Fibroblast of mammary gland (primary cell): ENCODE measurements at regions not wholly inside any gene's neighbourhood (a gene's known extent, or its start where the extent isn't known, plus 50 kb on each side); places are given as distances from the start of the nearest gene placed in this dataset.

Experiments
- DNase-seq: peaks from one replicate; pipeline ENCODE4 v3.0.0-alpha.2; 2010; ENCODE audit warnings: low read depth
- H3K4me3 ChIP-seq: 2 replicates; pipeline ENCODE4 v1.5.1; 2011; ENCODE audit warnings: low read depth, mild to moderate bottlenecking, low read length, moderate library complexity; ENCODE audit not compliant: control insufficient read depth
- CTCF ChIP-seq: conservative IDR thresholded peaks from 2 replicates; pipeline ENCODE4 v1.5.1; 2011; ENCODE audit warnings: low read depth, low read length, inconsistent platforms; ENCODE audit not compliant: control insufficient read depth, insufficient read depth

- no peak for DNase-seq
- no peak for TF ChIP-seq CTCF
- no peak overlapping the region for H3K4me3 ChIP-seq
Observed at GRCh38 chr6:118410001-118410400, 138.1 kb upstream of the PLN start.
